Large intestine (tissue), 3 donors: ENCODE measurements at regions not wholly inside any gene's neighbourhood (a gene's known extent, or its start where the extent isn't known, plus 50 kb on each side); places are given as distances from the start of the nearest gene placed in this dataset.
A peak's percentile ranks its signal among the peaks of the same experiment; 100 is the strongest.
"Not testable (repeated sequence)": the region's sequence is repeated elsewhere in the genome, so short reads cannot be mapped to it uniquely, and the experiment has no call there.

ENCODE experiments used
- DNase-seq, 2 donors: peaks; one replicate each; pipeline versions ENCODE4 v3.0.0 to v3.0.0-alpha.2; 2013
- H3K27ac ChIP-seq: one replicate; pipeline ENCODE4 v1.5.1; 2013; ENCODE audit warnings: low read length
- H3K27me3 ChIP-seq: 2 replicates; pipeline ENCODE4 v1.6.1; 2013; ENCODE audit warnings: low read length; ENCODE audit not compliant: control insufficient read depth, insufficient read depth
- H3K36me3 ChIP-seq: 2 replicates; pipeline ENCODE4 v1.6.1; 2013; ENCODE audit warnings: low read length; ENCODE audit not compliant: control insufficient read depth, insufficient read depth
- H3K4me1 ChIP-seq: one replicate; pipeline ENCODE4 v1.6.1; 2013; ENCODE audit warnings: low read length; ENCODE audit not compliant: control insufficient read depth, insufficient read depth
- H3K4me3 ChIP-seq: one replicate; pipeline ENCODE4 v1.5.1; 2013; ENCODE audit warnings: low read length
- H3K9me3 ChIP-seq: one replicate; pipeline ENCODE4 v1.6.1; 2013; ENCODE audit warnings: mild to moderate bottlenecking, low read depth, low read length, moderate library complexity; ENCODE audit not compliant: control insufficient read depth
- WGBS: methylation state at CpG from one replicate; pipeline ENCODE4 v1.1.5; 2013; ENCODE audit warnings: low lambda C conversion rate; ENCODE audit not compliant: insufficient coverage; 5-methylcytosine and 5-hydroxymethylcytosine counted together

- Histone ChIP-seq H3K36me3 (no peaks in the 10 kb centered on the region), H3K27ac (no peak overlapping the region), H3K27me3 (no peaks in the 10 kb centered on the region), H3K4me1 (no peaks in the 10 kb centered on the region), H3K4me3 (no peak overlapping the region), H3K9me3 (no peaks in the 10 kb centered on the region)
- WGBS = no CpG with 5 or more reads among the region's 2 CpGs
- DNase-seq = peak; percentile 24 to 27
Observed at GRCh38 chr10:64430690-64431323, 909.6 kb downstream of the REEP3 start.

- WGBS = no CpG with 5 or more reads among the region's 14 CpGs
Observed at GRCh38 chr10:64441872-64442271, 920.7 kb downstream of the REEP3 start.

GRCh38 chr10:64444163-64444562 lies 923.0 kb downstream of the REEP3 start:
- H3K9me3 ChIP-seq = no peaks in the 10 kb centered on the region
- no peak for DNase-seq

More at GRCh38 chr10:64441872-64442271, 920.7 kb downstream of the REEP3 start:
- not testable (repeated sequence) for H3K9me3 ChIP-seq, H3K27ac ChIP-seq, DNase-seq, H3K36me3 ChIP-seq, H3K4me1 ChIP-seq, H3K4me3 ChIP-seq, H3K27me3 ChIP-seq

GRCh38 chr10:64444564-64444963 lies 923.4 kb downstream of the REEP3 start:
- Histone ChIP-seq H3K4me1 (no peaks in the 10 kb centered on the region), H3K36me3 (no peaks in the 10 kb centered on the region), H3K27me3 (no peaks in the 10 kb centered on the region), H3K4me3 (no peak overlapping the region), H3K9me3 (no peaks in the 10 kb centered on the region), H3K27ac (no peak overlapping the region)
- DNase-seq = no peak
- 94% methylated on average over 2 of the region's 2 CpGs for WGBS

More at GRCh38 chr10:64444163-64444562, 923.0 kb downstream of the REEP3 start:
- no peak overlapping the region for H3K4me3 ChIP-seq
- H3K27me3 ChIP-seq = no peaks in the 10 kb centered on the region
- H3K36me3 ChIP-seq = no peaks in the 10 kb centered on the region
- no peak overlapping the region for H3K27ac ChIP-seq
- H3K4me1 ChIP-seq = no peaks in the 10 kb centered on the region

- H3K36me3 ChIP-seq = no peaks in the 10 kb centered on the region
- H3K4me1 ChIP-seq = no peaks in the 10 kb centered on the region
- H3K9me3 ChIP-seq = no peaks in the 10 kb centered on the region
- H3K27ac ChIP-seq = no peak overlapping the region
- no peak overlapping the region for H3K4me3 ChIP-seq
- no peak for DNase-seq
- no peaks in the 10 kb centered on the region for H3K27me3 ChIP-seq
Observed at GRCh38 chr10:64449603-64450002, 928.4 kb downstream of the REEP3 start.

GRCh38 chr10:64450312-64450711 lies 929.1 kb downstream of the REEP3 start:
- DNase-seq = no peak
- WGBS = 83% methylated on average over 1 of the region's 1 CpG
- H3K9me3 ChIP-seq = no peaks in the 10 kb centered on the region
- no peaks in the 10 kb centered on the region for H3K4me1 ChIP-seq
- H3K4me3 ChIP-seq = no peak overlapping the region
- H3K36me3 ChIP-seq = no peaks in the 10 kb centered on the region
- no peak overlapping the region for H3K27ac ChIP-seq
- H3K27me3 ChIP-seq = no peaks in the 10 kb centered on the region

GRCh38 chr10:64454962-64455361 lies 933.8 kb downstream of the REEP3 start:
- H3K36me3 ChIP-seq = no peaks in the 10 kb centered on the region
- H3K4me1 ChIP-seq = no peaks in the 10 kb centered on the region
- no peaks in the 10 kb centered on the region for H3K9me3 ChIP-seq
- no peak overlapping the region for H3K4me3 ChIP-seq
- H3K27ac ChIP-seq = no peak overlapping the region
- no peak for DNase-seq
- 83% methylated on average over 1 of the region's 1 CpG for WGBS
- H3K27me3 ChIP-seq = no peaks in the 10 kb centered on the region

- no peaks in the 10 kb centered on the region for H3K27me3 ChIP-seq
- 100% methylated on average over 1 of the region's 1 CpG for WGBS
Observed at GRCh38 chr10:64458306-64458705, 937.1 kb downstream of the REEP3 start.

GRCh38 chr10:64463406-64463805 lies 942.2 kb downstream of the REEP3 start:
- no CpG with 5 or more reads among the region's 1 CpG for WGBS
- H3K27me3 ChIP-seq = no peaks in the 10 kb centered on the region
- H3K9me3 ChIP-seq = peaks cover 6% of the 10 kb centered on the region

More at GRCh38 chr10:64458306-64458705, 937.1 kb downstream of the REEP3 start:
- Histone ChIP-seq H3K4me3 (no peak overlapping the region), H3K9me3 (no peaks in the 10 kb centered on the region), H3K4me1 (no peaks in the 10 kb centered on the region), H3K36me3 (no peaks in the 10 kb centered on the region), H3K27ac (no peak overlapping the region)
- no peak for DNase-seq

GRCh38 chr10:64465653-64466052 lies 944.5 kb downstream of the REEP3 start:
- no peak overlapping the region for H3K27ac ChIP-seq
- no peaks in the 10 kb centered on the region for H3K4me1 ChIP-seq
- peaks cover 6% of the 10 kb centered on the region for H3K9me3 ChIP-seq
- H3K36me3 ChIP-seq = no peaks in the 10 kb centered on the region
- H3K4me3 ChIP-seq = no peak overlapping the region
- 100% methylated on average over 1 of the region's 2 CpGs for WGBS
- no peaks in the 10 kb centered on the region for H3K27me3 ChIP-seq
- DNase-seq = no peak

More at GRCh38 chr10:64463406-64463805, 942.2 kb downstream of the REEP3 start:
- no peak overlapping the region for H3K27ac ChIP-seq
- H3K4me3 ChIP-seq = no peak overlapping the region
- no peaks in the 10 kb centered on the region for H3K36me3 ChIP-seq
- H3K4me1 ChIP-seq = no peaks in the 10 kb centered on the region
- DNase-seq = no peak

- H3K27ac ChIP-seq = no peak overlapping the region
- H3K4me3 ChIP-seq = no peak overlapping the region
- no peaks in the 10 kb centered on the region for H3K4me1 ChIP-seq
- DNase-seq = no peak
- H3K9me3 ChIP-seq = peaks cover 6% of the 10 kb centered on the region
- WGBS = no CpG with 5 or more reads among the region's 2 CpGs
- no peaks in the 10 kb centered on the region for H3K36me3 ChIP-seq
- H3K27me3 ChIP-seq = no peaks in the 10 kb centered on the region
Observed at GRCh38 chr10:64468219-64468618, 947.0 kb downstream of the REEP3 start.
